ENCODE measurements at regions not wholly inside any gene's neighbourhood (a gene's known extent, or its start where the extent isn't known, plus 50 kb on each side); places are given as distances from the start of the nearest gene placed in this dataset.

DNA sequence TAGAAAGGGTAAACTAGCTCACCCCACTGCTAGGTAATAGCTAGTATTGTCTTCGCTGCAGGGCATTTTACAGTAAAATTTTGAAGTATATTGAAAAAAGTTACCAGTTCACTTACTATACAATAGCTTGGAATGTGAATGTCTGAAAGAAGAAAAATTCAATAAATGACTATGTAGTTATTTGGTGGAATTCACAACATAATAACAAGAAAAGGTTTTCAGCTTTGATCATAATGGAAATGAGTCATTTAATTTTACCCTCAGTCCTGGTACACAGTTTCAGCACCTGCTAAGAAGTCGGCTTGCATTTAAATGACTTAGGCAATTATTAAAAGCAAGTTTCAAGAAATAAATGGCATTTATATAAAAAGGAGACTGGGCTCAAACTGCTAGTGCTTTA lies 90.4 kb downstream of the NUP35 start:
- DNase-seq, result no peak

DNA sequence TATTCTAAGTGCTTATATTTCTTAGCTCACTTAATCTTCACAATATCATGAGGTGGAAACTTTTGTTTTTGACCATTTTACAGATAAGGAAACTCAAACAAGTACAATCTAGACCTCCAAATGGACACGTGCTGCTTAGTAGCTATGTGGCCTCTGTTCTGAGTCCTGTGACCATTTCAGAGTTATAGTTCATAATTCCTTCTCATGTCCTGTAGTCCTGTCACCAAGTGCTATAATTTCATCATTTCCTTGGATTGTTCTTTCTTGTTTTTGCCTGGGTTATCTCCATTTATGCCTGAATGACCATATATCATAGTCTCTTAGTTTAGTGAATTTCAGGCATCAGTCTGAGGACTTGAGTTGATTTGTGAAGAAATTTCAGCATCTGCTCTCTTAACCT lies 91.7 kb downstream of the NUP35 start:
- no peak for DNase-seq

DNA sequence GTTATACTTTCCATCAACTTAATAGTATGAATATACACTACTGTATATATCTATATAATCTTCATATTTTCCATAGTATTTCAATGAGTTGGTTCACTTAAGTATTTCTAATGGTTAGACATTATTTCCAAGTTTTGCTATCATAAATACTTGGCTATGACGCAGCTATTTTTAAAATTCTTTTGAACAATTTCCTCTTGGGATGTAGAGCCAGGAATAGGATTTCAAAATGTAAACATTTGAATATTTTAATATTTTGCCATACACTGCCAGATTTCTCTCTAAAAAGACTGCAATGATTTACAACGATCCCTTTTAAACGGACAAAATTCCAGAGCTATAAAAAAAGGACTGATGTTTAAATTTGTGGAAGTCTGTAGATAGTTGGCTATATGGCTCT lies 95.6 kb downstream of the NUP35 start:
- no peak for DNase-seq

DNA sequence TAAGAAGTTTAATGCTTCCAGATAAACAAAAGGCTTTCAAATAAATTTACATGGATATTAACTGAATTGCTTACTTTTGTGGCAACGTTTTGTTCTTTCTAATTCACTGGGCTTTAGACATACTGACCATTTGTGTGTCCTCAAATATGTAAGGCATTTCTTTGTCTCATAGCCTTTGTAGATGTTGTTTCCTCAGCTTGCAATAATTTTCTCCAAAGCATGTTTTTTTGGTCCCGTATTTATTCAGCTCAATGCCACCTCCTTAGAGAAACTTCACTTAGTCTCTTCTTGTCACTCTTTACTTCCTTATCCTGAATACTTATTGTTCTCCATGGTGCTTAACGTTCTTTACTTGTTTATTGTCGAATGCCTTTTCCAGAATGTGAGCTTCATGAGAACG lies 98.5 kb downstream of the NUP35 start:
- DNase-seq, result no peak

DNA sequence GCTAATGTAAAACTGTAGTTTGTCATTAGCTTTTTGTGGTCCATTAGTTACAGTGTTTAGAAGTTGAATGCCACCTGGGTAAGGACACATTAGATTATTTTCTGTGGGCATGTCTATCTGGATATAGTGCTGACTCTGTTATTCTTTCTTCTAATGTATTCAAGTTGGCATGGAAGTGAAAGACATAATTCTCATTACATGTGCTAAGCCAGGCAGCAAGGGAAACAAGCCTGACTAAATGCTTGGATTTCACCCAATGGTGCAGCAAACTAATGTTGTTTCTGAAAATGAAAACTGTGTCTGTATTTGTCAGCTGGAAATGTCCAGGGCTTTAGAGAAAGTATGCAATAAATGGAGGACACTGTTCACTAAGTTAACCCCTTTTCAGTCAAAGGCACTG lies 100.7 kb downstream of the NUP35 start:
- DNase-seq, result no peak

DNA sequence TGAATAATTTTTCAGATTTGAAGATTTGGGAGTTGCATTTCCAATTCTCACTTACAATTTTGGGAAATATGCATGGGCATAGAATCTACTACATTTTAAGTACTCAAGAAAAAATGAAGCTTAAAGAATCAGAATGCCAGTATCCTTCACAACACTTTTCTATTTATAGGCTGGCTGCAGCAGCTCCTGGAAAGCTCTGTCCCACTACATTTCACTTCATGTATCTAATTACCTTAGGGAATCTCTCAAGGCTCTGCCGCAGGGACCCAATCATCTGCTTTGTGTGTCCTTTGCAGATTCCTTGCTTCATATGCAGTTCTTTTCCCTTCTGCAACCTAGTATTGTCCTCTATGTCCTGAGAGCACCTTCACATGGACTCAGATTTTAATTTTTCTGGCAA lies 102.9 kb downstream of the NUP35 start:
- no peak for DNase-seq

DNA sequence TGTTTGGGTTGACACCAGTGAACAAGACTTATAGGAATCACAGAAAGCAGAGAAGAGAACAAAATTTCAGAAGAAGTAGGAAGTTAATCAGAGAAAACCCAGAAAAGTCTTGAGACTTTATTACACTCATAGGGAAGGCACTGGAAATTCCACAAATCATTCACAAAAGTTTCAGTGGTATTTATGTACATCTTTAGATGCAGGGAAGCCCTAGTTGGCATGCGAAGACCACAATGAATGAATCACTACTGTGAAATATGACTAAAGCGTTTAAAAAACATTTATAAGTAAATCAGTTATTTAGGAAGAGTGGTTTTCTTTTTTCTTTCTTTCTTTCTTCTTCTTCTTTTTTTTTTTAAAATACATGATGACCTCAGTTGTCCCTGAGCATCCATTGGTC lies 105.1 kb downstream of the NUP35 start:
- DNase-seq, result no peak

DNA sequence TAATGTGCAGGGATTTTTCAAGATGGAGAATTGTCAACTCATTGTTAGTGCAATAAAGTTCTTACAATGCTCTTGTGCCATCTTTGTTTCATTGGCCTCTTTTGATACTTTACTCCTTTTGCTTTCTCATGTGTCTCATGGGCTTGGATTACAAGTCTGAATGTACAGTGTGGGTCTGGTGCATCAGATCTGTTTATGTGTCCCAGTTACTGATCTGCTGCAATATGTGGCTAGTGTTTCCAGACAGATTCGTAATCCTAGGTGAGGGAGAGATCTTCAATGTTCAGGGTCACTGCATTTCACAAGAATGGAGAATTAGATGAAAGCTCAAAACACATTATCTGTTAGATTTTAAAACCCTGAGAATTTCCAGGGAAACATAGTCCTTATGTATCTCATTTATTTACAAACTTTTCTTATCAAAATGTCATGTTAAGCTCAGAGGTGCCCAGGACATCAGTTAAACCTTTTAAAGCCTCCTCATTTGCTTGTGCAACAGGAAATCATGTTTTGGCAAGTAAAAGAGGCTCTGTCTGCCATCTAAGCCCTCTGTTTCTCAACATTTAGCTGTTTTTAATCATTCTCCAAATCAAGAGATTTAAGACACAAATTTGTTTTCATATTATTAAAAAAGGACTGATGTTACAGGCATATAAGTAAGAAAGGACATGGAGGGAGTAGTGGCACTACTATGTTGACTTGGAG lies 108.1 kb downstream of the NUP35 start:
- DNase-seq, result no peak

DNA sequence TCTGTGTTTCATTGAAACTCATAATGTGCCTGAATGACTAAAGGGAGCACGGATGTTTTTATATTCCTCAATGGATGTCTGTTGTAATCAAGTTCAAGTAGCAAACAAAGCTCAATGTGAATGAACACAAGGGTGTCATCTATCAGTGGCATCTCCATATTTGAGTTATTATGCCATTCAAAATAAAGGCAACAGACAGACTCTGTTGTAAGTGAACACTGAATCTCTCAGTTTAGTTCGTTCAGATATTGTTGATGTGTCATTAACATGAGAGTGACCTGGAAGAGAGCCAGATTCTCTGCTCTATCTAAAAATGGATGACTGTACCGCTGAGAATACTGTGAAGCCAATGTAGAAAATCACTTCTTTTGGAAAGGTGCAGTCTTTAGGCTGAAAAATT lies 118.7 kb downstream of the NUP35 start:
- DNase-seq, result no peak

DNA sequence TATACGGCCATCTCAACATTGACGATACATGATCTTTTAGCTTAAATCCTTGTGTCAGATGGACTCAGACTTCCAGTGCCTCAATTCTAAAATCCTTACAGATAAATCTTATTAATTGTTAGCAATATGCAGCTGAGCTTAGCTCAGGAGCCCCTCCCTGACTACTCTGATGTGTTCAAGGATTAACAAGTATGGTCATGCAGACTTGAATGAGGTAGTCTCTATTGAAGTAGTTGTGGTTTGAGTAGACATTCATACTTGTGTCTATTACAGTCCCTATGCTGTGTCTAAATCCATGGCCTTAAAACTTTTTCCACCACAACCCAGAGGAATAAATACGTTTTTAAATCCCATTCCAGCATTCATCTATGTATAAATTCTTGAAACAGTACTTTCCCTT lies 119.5 kb downstream of the NUP35 start:
- DNase-seq, result no peak

DNA sequence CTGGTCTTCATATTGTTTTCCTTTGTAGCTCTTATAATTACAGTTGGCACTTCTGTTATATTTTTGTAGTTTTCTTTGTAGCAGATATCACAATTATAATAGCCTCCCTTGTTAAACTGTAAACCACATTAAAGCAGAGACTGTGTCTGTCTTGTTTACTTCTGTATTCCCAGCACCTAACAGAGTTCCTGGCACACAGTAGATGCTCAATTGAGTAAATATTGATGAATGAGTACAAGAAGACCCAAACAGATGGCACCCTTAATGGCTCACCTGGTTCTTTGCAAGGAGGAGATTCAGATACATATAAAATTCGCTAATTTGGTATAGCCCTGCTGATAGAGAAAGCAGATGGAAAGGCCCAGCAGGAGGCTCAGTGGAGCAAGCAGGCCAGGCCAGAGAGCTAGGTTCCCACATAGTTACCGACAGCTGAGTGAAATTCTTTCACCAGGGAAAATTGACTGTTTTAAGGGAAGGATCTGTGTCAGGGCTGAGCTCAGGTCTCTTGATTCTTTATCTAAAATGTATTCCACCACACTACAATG lies 120.1 kb downstream of the NUP35 start:
- DNase-seq, result no peak

DNA sequence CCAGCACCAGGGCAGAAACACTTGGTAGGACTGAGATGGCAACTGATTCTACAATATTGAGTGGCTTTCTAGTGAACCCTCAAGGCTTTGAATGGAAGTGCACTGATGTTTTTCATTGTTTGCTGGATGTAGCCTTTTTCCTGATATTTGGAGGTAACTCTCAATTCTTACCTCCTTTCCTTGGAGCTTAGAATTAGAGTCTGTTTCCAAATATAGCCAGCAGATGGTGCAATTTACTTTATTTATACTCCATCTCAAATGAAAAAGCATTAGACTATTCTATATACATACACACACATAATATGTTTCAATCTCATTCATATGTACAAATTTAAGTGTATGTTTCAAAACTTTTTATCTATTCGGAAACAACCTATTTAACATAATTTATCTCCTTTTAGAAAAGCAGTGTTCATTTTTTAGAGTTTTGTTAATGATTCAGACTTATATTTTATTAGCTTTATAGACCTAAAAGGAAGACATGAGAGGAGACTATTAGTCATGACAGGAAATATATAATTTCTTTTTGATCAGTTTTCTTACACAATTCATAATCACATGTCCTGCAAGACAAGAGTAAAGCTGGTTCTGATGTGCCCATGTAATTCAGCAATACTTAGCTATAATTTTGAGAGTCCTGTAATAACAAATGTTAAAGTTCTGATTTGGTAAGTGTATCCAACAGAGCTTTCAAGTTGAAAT lies 124.8 kb downstream of the NUP35 start:
- peak in 1 of 2 donors; percentile 3 for DNase-seq

DNA sequence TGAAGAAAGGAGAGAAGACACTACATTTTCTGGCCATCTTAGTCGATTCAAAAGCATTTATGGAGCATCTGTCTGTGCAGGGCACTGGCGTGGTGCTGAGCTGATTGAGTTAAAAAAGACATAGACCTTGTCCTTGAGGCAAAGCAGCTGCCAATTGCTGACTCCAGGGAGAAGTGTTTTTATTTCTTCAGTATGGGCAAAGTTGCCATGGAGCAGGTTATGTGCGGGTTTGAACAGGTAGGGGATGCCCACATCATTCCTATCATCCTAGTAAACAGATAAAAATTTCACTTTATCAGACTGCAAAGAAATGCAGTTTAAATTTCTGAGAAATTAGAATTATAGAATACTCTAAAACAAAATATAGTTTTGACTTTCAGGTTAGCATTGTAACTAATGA lies 125.8 kb downstream of the NUP35 start:
- no peak for DNase-seq

DNA sequence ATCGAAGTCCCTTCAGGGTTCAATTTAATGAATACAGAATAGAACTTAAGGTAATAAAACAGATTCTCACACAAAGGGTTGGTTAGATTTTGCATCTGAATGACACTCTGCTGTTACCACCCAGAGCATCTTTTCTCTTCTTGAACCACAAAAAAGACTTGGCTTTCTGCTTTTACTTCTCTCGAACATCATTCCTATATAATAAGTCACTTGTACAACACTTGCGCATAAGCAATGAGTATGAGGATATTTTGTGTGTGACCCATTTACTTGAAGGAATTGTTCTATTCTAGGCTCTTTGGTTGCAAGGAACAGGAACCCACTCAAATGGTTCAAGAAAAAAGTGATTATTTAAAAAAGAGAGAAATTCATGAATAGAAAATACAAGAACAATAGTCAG lies 126.2 kb downstream of the NUP35 start:
- DNase-seq, result no peak

DNA sequence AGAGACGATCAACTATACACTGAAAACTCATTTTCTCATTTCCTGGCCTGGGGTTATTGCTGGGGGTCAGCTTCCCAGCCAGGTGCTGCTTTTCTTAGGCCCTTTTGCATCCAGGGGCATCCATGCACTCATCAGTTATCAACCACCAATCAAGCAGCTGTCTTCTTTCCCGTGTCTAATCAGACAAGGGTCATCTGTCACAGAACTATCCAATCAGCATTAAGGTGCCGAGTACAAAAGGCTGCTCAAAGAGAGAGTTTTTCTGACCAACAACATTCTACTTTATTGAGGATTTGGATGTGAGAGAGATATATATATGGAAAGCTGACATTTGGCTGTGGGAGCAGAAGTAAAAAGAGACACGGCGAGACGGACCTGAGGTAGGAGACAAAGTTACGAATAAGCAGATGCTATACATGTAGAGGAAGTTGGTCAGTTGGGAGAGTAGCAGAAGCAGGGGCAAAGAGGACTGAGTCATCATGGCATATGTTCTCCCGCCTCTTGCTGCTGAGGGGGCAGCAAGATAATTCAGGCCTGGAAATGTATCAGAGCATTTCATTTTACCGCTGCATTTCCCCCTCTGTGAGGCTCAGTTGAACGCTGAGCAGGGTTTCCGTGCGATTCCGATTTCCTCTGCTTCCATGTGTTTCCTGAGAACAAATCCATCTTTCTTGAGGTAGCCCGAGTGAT lies 129.3 kb downstream of the NUP35 start:
- DNase-seq, result no peak

DNA sequence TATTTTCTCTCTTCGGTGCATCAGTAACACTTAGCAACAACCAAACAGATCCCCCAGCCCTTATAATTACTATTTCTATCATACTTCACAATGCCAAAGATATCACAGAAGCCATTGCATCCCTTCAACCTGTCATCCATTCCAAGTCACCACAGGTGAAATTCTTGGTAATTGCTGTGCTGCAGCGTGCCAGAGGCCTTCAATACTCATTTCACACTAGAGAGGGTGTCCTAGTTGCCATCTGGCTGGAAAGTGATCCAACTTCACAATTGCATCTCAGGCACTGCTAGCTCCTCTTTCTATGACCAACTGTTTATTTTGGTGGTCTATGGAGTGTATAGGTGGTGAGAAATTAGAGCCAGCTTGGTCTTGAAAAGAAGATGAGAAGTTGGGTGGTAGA lies 131.2 kb downstream of the NUP35 start:
- DNase-seq, result no peak

DNA sequence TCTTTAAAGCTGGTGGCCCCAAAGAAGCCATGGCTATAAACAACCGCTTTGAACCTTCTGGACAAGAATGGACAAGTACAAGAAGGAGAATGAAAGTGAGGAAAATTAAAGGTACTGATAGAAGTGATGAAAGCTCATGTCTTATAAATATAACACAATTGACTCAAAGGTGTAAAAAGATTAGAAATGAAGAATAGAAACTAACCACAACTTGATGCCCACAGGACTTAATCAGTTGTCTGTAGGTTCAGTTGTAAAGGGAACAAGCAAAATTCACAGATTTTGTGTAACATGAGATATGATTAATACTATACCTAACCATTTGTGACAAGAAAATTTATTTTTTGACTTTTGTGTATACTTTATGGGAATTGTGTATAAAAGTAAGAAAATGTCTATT lies 135.7 kb downstream of the NUP35 start:
- no peak for DNase-seq

DNA sequence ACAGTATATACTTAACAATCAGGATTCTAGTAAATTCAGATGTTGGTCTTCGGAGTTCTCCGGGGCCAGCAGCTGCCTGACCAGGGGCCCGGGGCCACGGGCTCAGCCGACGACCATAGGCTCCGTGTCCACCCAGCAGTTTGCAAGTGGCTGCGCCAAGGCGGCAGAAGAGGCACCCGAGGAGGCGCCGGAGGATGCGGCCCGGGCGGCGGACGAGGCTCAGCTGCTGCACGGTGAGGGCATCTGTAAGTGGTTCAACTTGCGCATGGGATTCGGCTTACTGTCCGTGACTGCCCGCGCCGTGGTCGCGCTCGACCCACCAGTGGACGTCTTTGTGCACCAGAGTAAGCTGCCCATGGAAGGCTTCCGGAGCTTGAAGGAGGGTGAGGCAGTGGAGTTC lies 136.3 kb downstream of the NUP35 start:
- no peak for DNase-seq

DNA sequence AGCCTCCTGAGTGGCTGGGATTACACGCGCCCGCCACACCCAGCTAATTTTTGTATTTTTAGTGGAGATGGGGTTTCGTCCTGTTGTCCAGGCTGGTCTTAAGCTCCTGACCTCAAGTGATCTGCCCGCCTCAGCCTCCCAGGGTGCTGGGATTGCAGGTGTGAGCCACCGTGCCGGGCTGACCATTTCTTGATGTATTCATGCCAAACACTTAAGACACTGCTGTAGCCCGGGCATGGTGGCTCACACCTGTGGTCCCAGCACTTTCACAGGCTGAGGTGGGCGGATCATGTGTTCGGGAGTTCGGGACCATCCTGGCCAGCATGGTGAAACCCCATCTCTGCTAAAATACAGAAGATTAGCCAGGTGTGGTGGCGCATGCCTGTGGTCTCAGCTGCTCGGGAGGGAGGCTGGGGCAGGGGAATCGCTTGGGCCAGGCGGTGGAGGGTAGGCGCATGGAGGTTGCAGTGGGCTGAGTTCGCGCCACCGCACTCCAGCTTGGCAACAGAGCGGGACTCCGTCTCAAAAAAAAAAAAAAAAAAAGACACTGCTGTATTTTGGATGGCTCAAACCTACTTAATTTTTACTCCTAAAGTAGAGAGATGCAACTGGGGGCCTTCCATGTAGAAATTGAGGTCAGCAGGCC lies 140.8 kb downstream of the NUP35 start:
- DNase-seq, result no peak

DNA sequence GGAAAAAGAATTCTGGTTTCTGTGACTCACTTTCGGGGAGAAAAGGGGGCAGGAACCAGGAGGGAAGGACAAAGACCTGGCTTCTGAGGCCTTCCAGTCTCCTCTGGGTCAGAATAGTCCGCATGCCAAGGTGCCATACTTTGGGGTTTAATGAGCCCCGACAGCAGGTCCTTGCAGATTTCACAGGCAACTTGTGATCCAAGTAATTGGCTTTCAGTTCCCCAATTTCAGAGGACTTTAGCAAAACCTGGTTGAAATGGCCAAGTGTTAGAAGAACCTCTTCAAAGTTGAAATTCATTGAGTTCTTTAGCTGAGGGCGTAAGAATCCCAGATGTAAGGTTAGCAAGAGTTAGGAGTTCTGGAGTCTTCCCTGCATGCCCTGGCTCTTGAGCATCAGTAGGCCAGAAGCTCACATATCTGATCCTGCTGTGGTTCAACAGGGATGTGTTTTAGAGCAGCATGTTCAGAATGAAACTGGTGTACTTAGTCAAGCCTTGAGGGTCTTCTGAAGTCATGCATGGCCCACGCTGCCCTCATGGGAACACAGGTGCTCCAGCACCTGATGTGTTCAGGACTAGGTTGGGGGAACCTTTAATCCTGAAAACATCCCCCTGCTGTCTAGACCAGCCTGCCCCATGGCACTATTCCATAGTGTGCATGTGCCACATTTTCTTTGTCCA lies 143.0 kb downstream of the NUP35 start:
- no peak for DNase-seq

DNA sequence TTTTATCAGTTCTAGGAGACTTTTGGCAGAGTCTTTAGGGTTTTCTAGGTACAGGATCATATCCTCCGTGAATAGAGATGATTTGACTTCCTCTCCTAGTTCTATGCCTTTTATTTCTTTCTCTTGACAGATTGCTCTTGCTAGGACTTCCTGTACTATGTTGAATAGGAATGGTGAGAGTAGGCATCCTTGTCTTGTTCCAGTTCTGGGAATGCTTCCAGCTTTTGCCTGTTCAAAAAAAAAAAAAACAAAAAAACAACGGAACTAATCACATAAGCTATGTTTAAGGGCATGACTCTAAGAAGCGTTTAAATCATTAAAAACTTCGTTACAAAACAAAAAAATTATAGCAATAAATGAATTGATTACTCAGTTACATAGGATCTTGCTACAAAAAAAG lies 145.7 kb downstream of the NUP35 start:
- DNase-seq, result no peak

DNA sequence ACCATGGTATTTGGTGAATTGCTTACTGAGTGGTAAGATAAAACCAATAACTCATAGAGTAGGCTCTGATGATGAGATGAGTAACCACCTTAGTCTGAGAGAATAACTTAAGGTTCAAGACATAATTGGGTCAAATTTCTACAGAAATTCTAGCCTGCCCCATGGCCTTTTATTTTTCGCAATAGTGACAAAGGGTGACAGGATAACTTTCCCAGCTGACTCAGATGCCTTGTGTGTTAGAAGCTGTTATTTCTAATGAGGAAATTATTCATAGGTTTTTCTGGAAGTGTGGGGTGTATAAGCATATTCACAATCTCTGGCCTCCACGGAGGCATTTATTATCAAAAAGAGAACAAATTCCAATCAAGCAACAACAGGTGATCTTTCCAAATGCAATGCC lies 159.0 kb downstream of the NUP35 start:
- DNase-seq, result no peak

DNA sequence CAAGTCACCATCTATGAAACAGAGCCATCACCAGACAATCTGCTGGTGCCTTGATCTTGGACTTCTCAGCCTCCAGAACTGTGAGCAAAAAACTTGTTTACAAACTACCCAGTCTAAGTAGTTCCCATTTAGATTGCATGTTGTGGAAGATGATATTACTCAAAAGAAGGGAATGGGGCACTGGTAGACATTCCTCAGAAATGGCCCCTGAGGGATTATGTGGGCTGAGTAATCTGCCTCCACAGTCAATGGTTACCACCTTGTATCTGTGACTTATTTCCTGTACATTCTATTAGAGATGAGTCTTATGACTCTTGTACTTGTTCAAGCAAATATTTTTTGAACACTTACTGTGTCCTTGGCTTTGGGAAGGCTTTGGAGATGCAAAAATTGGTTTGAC lies 160.4 kb downstream of the NUP35 start:
- no peak for DNase-seq

All from CD4-positive, alpha-beta T cell treated with Interleukin-4 for 1 hour (primary cell).